GM18505 (cell line): ENCODE measurements at regions not wholly inside any gene's neighbourhood (a gene's known extent, or its start where the extent isn't known, plus 50 kb on each side); places are given as distances from the start of the nearest gene placed in this dataset.

Experiments
- ATAC-seq: cut with Tn5 transposase; IDR thresholded peaks from one replicate; pipeline ENCODE4 v1.9.1; 2021; ENCODE audit not compliant: unreplicated experiment
- POLR2A ChIP-seq: IDR thresholded peaks from 4 replicates; pipeline ENCODE4 v1.6.1; 2011; ENCODE audit warnings: borderline replicate concordance; ENCODE audit not compliant: insufficient read depth, insufficient read length; ENCODE audit errors: extremely low read depth

- TF ChIP-seq POLR2A = no peak
- no peak for ATAC-seq
These were observed 364.7 kb downstream of the TXNL1 start for GRCh38 chr18:56273541-56274219.

- no peak for TF ChIP-seq POLR2A
- no peak for ATAC-seq
These were observed 367.6 kb downstream of the TXNL1 start for GRCh38 chr18:56270671-56271250.

- ATAC-seq = no peak
- TF ChIP-seq POLR2A = no peak
These were observed 368.4 kb downstream of the TXNL1 start for GRCh38 chr18:56269958-56270357.

- TF ChIP-seq POLR2A = no peak
- no peak for ATAC-seq
These were observed 369.4 kb downstream of the TXNL1 start for GRCh38 chr18:56268952-56269351.

- ATAC-seq = no peak
- TF ChIP-seq POLR2A = no peak
These were observed 371.1 kb downstream of the TXNL1 start for GRCh38 chr18:56267334-56267733.

GRCh38 chr18:56258178-56258577, 380.2 kb downstream of the TXNL1 start:
- ATAC-seq = no peak

GRCh38 chr18:56257205-56257604, 381.2 kb downstream of the TXNL1 start:
- ATAC-seq = peak; percentile 86
- no peak for TF ChIP-seq POLR2A

More at GRCh38 chr18:56258178-56258577, 380.2 kb downstream of the TXNL1 start:
- TF ChIP-seq POLR2A = no peak

GRCh38 chr18:56256659-56257058, 381.7 kb downstream of the TXNL1 start:
- TF ChIP-seq POLR2A = no peak
- no peak for ATAC-seq

- no peak for TF ChIP-seq POLR2A
These were observed 383.0 kb downstream of the TXNL1 start for GRCh38 chr18:56255381-56255780.

GRCh38 chr18:56252456-56252855, 385.9 kb downstream of the TXNL1 start:
- no peak for ATAC-seq
- TF ChIP-seq POLR2A = no peak

More at GRCh38 chr18:56255381-56255780, 383.0 kb downstream of the TXNL1 start:
- ATAC-seq = no peak

GRCh38 chr18:56248610-56249235, 389.7 kb downstream of the TXNL1 start:
- no peak for TF ChIP-seq POLR2A
- ATAC-seq = peak; percentile 99

GRCh38 chr18:56246916-56247315, 391.5 kb downstream of the TXNL1 start:
- ATAC-seq = no peak
- TF ChIP-seq POLR2A = no peak

GRCh38 chr18:56245866-56246580, 392.4 kb downstream of the TXNL1 start:
- TF ChIP-seq POLR2A = no peak
- ATAC-seq = no peak

- no peak for ATAC-seq
- TF ChIP-seq POLR2A = no peak
These were observed 398.0 kb downstream of the TXNL1 start for GRCh38 chr18:56240405-56240804.

GRCh38 chr18:56238576-56238975, 399.8 kb downstream of the TXNL1 start:
- no peak for ATAC-seq
- no peak for TF ChIP-seq POLR2A
